HepG2 (cell line): ENCODE measurements at regions not wholly inside any gene's neighbourhood (a gene's known extent, or its start where the extent isn't known, plus 50 kb on each side); places are given as distances from the start of the nearest gene placed in this dataset.

ENCODE experiments used
- ATF1 ChIP-seq: IDR thresholded peaks from 2 replicates; pipeline ENCODE4 v1.6.1; 2016; ENCODE audit warnings: mild to moderate bottlenecking, control low read depth
- ZZZ3 ChIP-seq: sonication (generic); formaldehyde crosslinking; IDR thresholded peaks from 2 replicates; pipeline ENCODE4 v1.4.0; 2020; ENCODE audit warnings: missing genetic modification reagents, mild to moderate bottlenecking, borderline replicate concordance

- TF ChIP-seq ZZZ3 (no peak), ATF1 (CRISPR knock-in tag) (no peak)
Measured at GRCh38 chr18:66734451-66734850, 130.6 kb upstream of the CDH19 start.
